Activated naive CD8-positive, alpha-beta T cell (primary cell): ENCODE measurements at regions not wholly inside any gene's neighbourhood (a gene's known extent, or its start where the extent isn't known, plus 50 kb on each side); places are given as distances from the start of the nearest gene placed in this dataset.

Source experiments
- H3K27ac Mint-ChIP-seq: one replicate; pipeline ENCODE4 v1.8.0; 2021; ENCODE audit warnings: mixed read lengths
- H3K27me3 Mint-ChIP-seq: one replicate; pipeline ENCODE4 v1.8.0; 2021; ENCODE audit warnings: mixed read lengths
- H3K36me3 Mint-ChIP-seq: one replicate; pipeline ENCODE4 v1.8.0; 2021; ENCODE audit warnings: mixed read lengths
- H3K4me1 Mint-ChIP-seq: one replicate; pipeline ENCODE4 v1.8.0; 2021; ENCODE audit warnings: low read depth, mixed read lengths
- H3K4me3 Mint-ChIP-seq: one replicate; pipeline ENCODE4 v1.8.0; 2021; ENCODE audit warnings: mild to moderate bottlenecking, mixed read lengths
- H3K9me3 Mint-ChIP-seq: one replicate; pipeline ENCODE4 v1.8.0; 2021; ENCODE audit warnings: low read depth, mixed read lengths

- Mint-ChIP-seq H3K36me3 (no peaks in the 10 kb centered on the region), H3K9me3 (peaks cover 4% of the 10 kb centered on the region), H3K27ac (no peak overlapping the region), H3K27me3 (peaks cover 1% of the 10 kb centered on the region), H3K4me1 (no peaks in the 10 kb centered on the region), H3K4me3 (no peak overlapping the region)
Observed at GRCh38 chr17:33525186-33525585, 232.1 kb upstream of the ASIC2 start.

DNA sequence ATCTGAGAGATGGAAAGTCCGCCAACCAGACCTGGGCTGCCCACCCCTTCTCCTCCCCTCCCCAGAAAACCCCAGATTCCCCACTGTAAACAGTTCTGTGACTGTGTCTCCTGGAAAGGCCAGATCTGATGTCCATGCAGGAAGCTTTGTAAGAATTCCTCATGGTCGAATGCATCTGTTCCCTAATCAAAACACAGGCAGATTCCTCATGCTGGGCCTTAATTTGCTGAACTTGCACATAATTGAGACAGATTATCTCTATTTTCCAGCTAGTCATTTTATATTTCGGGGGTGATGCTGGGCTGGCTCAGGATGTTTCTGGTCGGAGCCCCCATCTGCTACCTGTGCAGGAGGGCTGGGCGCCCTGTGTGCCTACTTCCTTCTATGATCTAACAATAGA is 233.6 kb upstream of the ASIC2 start:
- H3K27ac Mint-ChIP-seq = no peak overlapping the region
- H3K36me3 Mint-ChIP-seq = no peaks in the 10 kb centered on the region
- peaks cover 1% of the 10 kb centered on the region for H3K27me3 Mint-ChIP-seq
- H3K4me1 Mint-ChIP-seq = no peaks in the 10 kb centered on the region
- H3K4me3 Mint-ChIP-seq = no peak overlapping the region
- peaks cover 4% of the 10 kb centered on the region for H3K9me3 Mint-ChIP-seq

GRCh38 chr17:33527290-33527689 is 234.2 kb upstream of the ASIC2 start:
- Mint-ChIP-seq H3K9me3 (peaks cover 4% of the 10 kb centered on the region), H3K27me3 (peaks cover 1% of the 10 kb centered on the region), H3K27ac (no peak overlapping the region), H3K4me1 (no peaks in the 10 kb centered on the region), H3K4me3 (no peak overlapping the region), H3K36me3 (no peaks in the 10 kb centered on the region)

- peaks cover 4% of the 10 kb centered on the region for H3K9me3 Mint-ChIP-seq
- no peak overlapping the region for H3K4me3 Mint-ChIP-seq
- no peaks in the 10 kb centered on the region for H3K36me3 Mint-ChIP-seq
- H3K27ac Mint-ChIP-seq = no peak overlapping the region
- peaks cover 1% of the 10 kb centered on the region for H3K27me3 Mint-ChIP-seq
- no peaks in the 10 kb centered on the region for H3K4me1 Mint-ChIP-seq
Observed at GRCh38 chr17:33528846-33529245, 235.8 kb upstream of the ASIC2 start.

DNA sequence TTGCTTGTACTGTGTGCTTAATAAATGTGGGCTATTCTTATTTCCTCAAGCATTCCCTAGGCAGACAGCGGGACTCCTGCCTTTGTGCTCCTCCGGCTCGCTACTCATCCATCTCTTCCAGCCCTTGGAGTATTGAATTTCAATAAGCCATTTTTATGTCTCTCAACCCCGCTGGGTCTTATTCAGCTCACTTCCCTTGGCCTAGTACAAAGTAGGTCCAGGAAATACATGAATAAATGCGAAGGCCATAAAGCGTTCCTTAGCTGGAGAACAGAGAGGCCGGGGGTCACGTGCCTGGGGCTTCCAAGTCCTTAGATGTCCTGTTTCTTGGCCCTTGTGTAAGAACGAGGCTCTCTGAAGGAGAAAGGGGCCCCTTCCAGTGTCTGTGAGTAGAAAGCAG is 236.7 kb upstream of the ASIC2 start:
- H3K27ac Mint-ChIP-seq = no peak overlapping the region

DNA sequence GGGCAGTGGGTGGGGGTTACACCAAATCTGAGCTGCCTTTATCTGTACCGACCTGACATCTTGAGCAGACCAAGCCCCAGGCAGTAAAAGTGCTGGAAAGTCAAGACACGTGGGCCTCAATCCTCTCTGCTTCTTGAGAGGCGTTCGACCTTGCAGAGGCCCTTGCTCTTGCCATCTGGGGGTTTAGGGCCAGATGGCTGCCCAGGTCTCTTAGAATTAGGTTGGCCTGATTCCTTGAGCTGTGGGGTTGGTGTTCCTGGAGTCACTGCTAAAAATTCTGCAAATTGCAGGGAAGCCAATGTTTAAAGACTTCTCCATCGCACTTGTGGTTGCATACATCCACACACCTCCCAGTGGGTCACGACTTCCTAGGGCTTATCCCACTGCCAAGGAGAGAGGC is 238.2 kb upstream of the ASIC2 start:
- no peaks in the 10 kb centered on the region for H3K4me1 Mint-ChIP-seq
- no peak overlapping the region for H3K27ac Mint-ChIP-seq
- no peaks in the 10 kb centered on the region for H3K36me3 Mint-ChIP-seq
- no peak overlapping the region for H3K4me3 Mint-ChIP-seq
- H3K27me3 Mint-ChIP-seq = peaks cover 1% of the 10 kb centered on the region
- H3K9me3 Mint-ChIP-seq = peaks cover 4% of the 10 kb centered on the region

More for the DNA sequence above, 236.7 kb upstream of the ASIC2 start:
- Mint-ChIP-seq H3K27me3 (peaks cover 1% of the 10 kb centered on the region), H3K4me1 (no peaks in the 10 kb centered on the region), H3K4me3 (no peak overlapping the region), H3K9me3 (peaks cover 4% of the 10 kb centered on the region), H3K36me3 (no peaks in the 10 kb centered on the region)

GRCh38 chr17:33534087-33534486 is 241.0 kb upstream of the ASIC2 start:
- Mint-ChIP-seq H3K27ac (no peak overlapping the region), H3K4me3 (no peak overlapping the region), H3K27me3 (peaks cover 4% of the 10 kb centered on the region), H3K36me3 (no peaks in the 10 kb centered on the region), H3K4me1 (no peaks in the 10 kb centered on the region), H3K9me3 (no peaks in the 10 kb centered on the region)

GRCh38 chr17:33545124-33545523 is 252.0 kb upstream of the ASIC2 start:
- Mint-ChIP-seq H3K36me3 (no peaks in the 10 kb centered on the region), H3K27me3 (no peaks in the 10 kb centered on the region), H3K4me1 (no peaks in the 10 kb centered on the region), H3K4me3 (no peak overlapping the region), H3K27ac (no peak overlapping the region), H3K9me3 (no peaks in the 10 kb centered on the region)

DNA sequence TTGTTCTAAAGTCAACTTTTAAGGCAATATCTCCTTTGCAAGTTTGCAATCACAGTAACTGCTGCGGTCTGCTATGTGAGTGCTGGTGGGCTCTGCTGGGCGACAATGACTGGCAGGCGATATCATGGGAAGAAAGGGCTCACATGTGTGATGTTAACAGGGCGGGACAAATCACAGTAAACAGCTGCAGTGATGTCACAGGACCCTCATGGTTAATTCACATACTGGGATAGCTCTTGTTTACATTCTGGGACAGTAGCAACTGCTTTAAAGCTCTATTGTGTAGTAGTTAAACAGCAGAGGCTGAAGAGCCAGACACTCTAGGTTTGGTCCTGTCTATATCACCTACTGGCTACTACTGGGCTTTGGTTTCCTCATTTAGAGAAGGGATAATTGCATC is 257.2 kb upstream of the ASIC2 start:
- no peak overlapping the region for H3K4me3 Mint-ChIP-seq
- H3K4me1 Mint-ChIP-seq = no peaks in the 10 kb centered on the region
- no peaks in the 10 kb centered on the region for H3K36me3 Mint-ChIP-seq
- no peak overlapping the region for H3K27ac Mint-ChIP-seq
- H3K9me3 Mint-ChIP-seq = no peaks in the 10 kb centered on the region
- no peaks in the 10 kb centered on the region for H3K27me3 Mint-ChIP-seq

GRCh38 chr17:33551075-33551474 is 258.0 kb upstream of the ASIC2 start:
- Mint-ChIP-seq H3K4me3 (no peak overlapping the region), H3K4me1 (no peaks in the 10 kb centered on the region), H3K36me3 (no peaks in the 10 kb centered on the region), H3K27me3 (no peaks in the 10 kb centered on the region), H3K9me3 (no peaks in the 10 kb centered on the region), H3K27ac (no peak overlapping the region)

- no peaks in the 10 kb centered on the region for H3K27me3 Mint-ChIP-seq
- H3K9me3 Mint-ChIP-seq = no peaks in the 10 kb centered on the region
- H3K36me3 Mint-ChIP-seq = no peaks in the 10 kb centered on the region
- H3K27ac Mint-ChIP-seq = no peak overlapping the region
- H3K4me1 Mint-ChIP-seq = no peaks in the 10 kb centered on the region
- no peak overlapping the region for H3K4me3 Mint-ChIP-seq
Observed at GRCh38 chr17:33551911-33552310, 258.8 kb upstream of the ASIC2 start.

DNA sequence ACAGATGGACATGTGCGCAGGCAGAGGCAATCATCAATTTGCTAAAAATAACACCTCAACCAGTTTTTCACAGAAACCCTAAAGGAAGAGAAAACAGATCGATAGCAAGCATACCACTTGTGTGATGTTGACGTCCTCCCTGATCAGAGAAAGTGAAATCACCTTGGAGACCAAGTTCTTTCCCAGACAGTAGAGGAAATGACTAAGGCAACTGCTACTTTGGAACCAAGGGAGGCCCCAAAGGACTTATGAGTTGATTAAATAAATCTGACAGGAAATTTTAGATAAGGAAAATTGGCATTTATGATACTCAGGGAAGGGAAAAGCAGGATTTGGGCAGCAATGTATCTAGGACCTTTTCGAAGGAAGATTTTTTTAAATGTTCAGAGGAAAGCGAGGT is 267.1 kb upstream of the ASIC2 start:
- Mint-ChIP-seq H3K36me3 (no peaks in the 10 kb centered on the region), H3K27ac (no peak overlapping the region), H3K27me3 (peaks cover 2% of the 10 kb centered on the region), H3K4me1 (no peaks in the 10 kb centered on the region), H3K4me3 (no peak overlapping the region), H3K9me3 (no peaks in the 10 kb centered on the region)

DNA sequence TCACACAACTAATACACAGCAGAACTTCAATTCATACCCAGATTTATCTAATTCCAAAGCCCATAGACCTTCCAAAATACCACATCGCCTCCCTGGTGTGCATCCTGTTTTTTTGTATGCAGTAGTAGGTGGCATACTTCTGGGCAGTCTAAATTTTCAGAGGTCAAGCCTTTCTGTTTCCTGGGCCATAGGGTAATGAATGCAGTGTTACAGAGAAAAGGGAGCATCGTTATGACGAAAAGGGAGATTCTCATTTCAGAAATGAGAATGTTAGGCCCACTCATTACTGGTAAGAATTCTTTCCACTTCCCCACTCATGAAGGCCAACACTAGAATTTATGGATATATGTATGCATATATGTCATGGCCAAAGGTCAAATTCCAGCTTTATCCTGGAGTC is 267.8 kb upstream of the ASIC2 start:
- H3K27me3 Mint-ChIP-seq = peaks cover 2% of the 10 kb centered on the region
- H3K4me3 Mint-ChIP-seq = no peak overlapping the region
- H3K27ac Mint-ChIP-seq = no peak overlapping the region
- no peaks in the 10 kb centered on the region for H3K9me3 Mint-ChIP-seq
- H3K36me3 Mint-ChIP-seq = no peaks in the 10 kb centered on the region
- H3K4me1 Mint-ChIP-seq = no peaks in the 10 kb centered on the region

- no peak overlapping the region for H3K27ac Mint-ChIP-seq
- H3K36me3 Mint-ChIP-seq = no peaks in the 10 kb centered on the region
- no peaks in the 10 kb centered on the region for H3K4me1 Mint-ChIP-seq
- peaks cover 2% of the 10 kb centered on the region for H3K27me3 Mint-ChIP-seq
- no peak overlapping the region for H3K4me3 Mint-ChIP-seq
- H3K9me3 Mint-ChIP-seq = no peaks in the 10 kb centered on the region
Observed at GRCh38 chr17:33561569-33562334, 268.7 kb upstream of the ASIC2 start.

DNA sequence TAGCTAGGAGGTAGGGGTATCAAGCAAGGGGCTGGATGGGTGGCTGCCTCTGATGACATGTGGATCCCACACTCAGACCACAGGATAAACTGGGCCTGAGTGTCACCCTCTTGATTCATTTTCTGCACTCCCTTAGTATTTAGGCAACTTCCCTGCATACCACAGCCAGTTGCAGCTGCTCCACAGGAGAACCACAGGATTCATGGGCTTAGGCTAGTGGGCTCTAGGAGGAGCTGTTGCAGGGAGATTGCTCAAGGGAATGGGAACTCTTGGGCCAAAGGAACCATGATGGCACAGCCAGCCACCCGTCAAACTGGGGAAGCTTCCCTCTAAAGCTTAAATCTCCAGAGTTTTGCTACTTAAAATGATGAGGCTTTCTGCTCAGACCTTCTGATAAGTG is 269.7 kb upstream of the ASIC2 start:
- Mint-ChIP-seq H3K4me1 (no peaks in the 10 kb centered on the region), H3K9me3 (no peaks in the 10 kb centered on the region), H3K27ac (no peak overlapping the region), H3K4me3 (no peak overlapping the region), H3K36me3 (no peaks in the 10 kb centered on the region), H3K27me3 (peaks cover 2% of the 10 kb centered on the region)

DNA sequence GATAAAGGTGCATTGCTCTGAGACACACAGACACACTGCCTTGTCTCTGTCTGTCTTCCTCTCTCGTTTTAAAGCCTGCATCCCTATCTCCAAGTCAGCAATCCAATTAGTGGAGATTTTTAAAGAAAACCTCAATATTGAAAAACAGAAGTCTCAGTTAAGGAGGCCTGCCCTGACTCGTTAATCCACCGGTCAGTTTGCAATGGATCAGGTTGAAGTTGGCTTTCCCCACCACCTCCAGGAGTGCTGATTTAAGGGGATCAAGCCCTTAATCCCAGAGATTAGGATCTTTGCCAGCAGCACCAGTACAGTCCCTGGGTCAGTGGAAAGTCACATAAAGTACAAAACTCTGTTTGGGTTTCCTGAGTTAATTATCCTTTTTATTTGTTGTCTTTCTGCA is 271.1 kb upstream of the ASIC2 start:
- no peaks in the 10 kb centered on the region for H3K36me3 Mint-ChIP-seq
- H3K4me1 Mint-ChIP-seq = no peaks in the 10 kb centered on the region
- peaks cover 3% of the 10 kb centered on the region for H3K27me3 Mint-ChIP-seq
- H3K9me3 Mint-ChIP-seq = no peaks in the 10 kb centered on the region
- H3K27ac Mint-ChIP-seq = no peak overlapping the region
- no peak overlapping the region for H3K4me3 Mint-ChIP-seq
